Bronchial epithelial cell (primary cell): ENCODE measurements at regions not wholly inside any gene's neighbourhood (a gene's known extent, or its start where the extent isn't known, plus 50 kb on each side); places are given as distances from the start of the nearest gene placed in this dataset.

ENCODE experiments used
- DNase-seq: peaks from one replicate; pipeline ENCODE4 v3.0.0-alpha.2; 2010; ENCODE audit warnings: low read depth
- FAIRE-seq: peaks from 2 replicates; lab custom pipeline; 2011; peaks lifted over from hg19 to GRCh38; lab: Jason Lieb, UNC
- H3K27me3 ChIP-seq: 2 replicates; pipeline ENCODE4 v1.5.1; 2011; ENCODE audit warnings: low read length; ENCODE audit not compliant: control insufficient read depth, insufficient read depth
- H3K36me3 ChIP-seq: 2 replicates; pipeline ENCODE4 v1.5.1; 2011; ENCODE audit warnings: low read length; ENCODE audit not compliant: control insufficient read depth, insufficient read depth
- H3K4me3 ChIP-seq: 2 replicates; pipeline ENCODE4 v1.5.1; 2011; ENCODE audit warnings: mild to moderate bottlenecking, low read depth, low read length, control low read depth
- TF ChIP-seq, protein P1 (sequence below): IDR thresholded peaks from 2 replicates; pipeline ENCODE4 v1.5.1; 2011; ENCODE audit warnings: mild to moderate bottlenecking, moderate library complexity, low read length, control low read depth, inconsistent platforms; ENCODE audit not compliant: insufficient read depth, severe bottlenecking

DNA sequence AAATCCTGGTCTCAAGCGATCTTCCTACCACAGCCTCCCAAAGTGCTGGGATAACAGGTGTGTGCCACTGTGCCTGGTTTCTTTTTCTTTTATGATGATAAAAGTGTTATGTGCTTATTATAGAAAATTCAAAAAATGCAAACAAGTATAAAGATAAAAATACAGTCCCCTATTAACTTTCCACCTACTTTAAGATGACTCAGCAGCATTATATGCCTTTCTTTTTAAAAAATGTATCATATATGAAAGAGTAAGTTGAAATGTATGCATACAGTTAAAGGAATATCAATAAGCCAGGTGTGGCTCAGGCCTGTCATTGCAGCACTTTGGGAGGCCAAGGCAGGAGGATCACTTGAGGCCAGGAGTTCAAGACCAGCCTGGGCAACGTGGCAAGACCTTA lies 216.9 kb upstream of the GALNT17 start:
- H3K27me3 ChIP-seq, result no peaks in the 10 kb centered on the region
- H3K36me3 ChIP-seq, result no peaks in the 10 kb centered on the region
- FAIRE-seq, result no peak
- H3K4me3 ChIP-seq, result no peak overlapping the region
- TF ChIP-seq, protein P1, sequence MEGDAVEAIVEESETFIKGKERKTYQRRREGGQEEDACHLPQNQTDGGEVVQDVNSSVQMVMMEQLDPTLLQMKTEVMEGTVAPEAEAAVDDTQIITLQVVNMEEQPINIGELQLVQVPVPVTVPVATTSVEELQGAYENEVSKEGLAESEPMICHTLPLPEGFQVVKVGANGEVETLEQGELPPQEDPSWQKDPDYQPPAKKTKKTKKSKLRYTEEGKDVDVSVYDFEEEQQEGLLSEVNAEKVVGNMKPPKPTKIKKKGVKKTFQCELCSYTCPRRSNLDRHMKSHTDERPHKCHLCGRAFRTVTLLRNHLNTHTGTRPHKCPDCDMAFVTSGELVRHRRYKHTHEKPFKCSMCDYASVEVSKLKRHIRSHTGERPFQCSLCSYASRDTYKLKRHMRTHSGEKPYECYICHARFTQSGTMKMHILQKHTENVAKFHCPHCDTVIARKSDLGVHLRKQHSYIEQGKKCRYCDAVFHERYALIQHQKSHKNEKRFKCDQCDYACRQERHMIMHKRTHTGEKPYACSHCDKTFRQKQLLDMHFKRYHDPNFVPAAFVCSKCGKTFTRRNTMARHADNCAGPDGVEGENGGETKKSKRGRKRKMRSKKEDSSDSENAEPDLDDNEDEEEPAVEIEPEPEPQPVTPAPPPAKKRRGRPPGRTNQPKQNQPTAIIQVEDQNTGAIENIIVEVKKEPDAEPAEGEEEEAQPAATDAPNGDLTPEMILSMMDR, result no peak
- DNase-seq, result no peak

DNA sequence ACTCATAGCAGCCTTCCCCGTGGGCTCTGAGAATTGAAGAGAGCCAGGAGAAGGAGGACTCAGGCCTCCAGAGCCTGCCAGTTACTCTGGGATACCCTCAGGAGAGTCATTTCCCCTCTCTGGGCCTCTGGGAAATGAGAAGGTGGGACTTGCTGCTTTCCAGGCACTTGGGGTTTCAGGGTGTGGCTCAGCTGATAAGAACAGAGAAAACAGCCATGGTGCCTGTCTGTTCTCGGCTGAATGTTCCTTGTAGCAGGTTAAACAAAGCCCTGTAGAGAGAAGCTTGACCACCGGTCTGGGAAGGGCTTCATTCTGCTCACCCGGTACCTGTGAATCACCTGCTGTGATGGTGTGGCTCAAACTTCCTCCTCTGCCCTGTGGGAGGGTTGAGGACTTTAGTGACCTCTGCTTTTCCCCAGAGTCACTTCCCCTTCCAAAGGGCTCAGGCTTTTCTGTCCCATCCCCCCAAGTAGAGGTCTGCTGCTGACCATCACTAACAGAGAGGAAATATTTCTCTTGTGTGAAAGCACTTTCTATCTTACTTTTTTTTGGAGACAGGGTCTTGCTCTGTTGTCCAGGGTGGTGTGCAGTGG lies 212.4 kb upstream of the GALNT17 start:
- Histone ChIP-seq H3K36me3 (no peaks in the 10 kb centered on the region), H3K4me3 (no peak overlapping the region), H3K27me3 (no peaks in the 10 kb centered on the region)
- FAIRE-seq, result no peak
- DNase-seq, result no peak
- TF ChIP-seq, protein P1, result no peak

DNA sequence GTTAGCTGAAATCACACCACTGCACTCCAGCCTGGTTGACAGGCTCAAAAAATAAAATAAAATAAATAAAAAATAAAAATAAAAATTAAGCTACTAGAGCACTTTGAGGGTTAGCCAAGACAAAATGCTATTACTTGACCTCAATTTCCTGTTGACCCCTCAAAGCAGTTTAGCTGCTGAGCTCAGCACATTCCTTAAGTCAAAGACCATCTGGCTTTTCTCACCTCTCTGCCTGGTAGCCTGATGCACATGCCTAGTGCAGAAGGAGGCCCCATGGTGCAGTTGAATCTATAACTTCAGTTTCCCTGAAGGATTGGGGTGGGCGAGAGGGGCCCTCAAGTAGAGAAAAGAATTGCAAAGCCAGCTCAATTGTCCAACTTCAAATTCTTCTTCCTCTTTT lies 211.1 kb upstream of the GALNT17 start:
- TF ChIP-seq, protein P1, result no peak
- FAIRE-seq, result no peak
- no peaks in the 10 kb centered on the region for H3K27me3 ChIP-seq
- no peak for DNase-seq
- no peak overlapping the region for H3K4me3 ChIP-seq
- no peaks in the 10 kb centered on the region for H3K36me3 ChIP-seq

DNA sequence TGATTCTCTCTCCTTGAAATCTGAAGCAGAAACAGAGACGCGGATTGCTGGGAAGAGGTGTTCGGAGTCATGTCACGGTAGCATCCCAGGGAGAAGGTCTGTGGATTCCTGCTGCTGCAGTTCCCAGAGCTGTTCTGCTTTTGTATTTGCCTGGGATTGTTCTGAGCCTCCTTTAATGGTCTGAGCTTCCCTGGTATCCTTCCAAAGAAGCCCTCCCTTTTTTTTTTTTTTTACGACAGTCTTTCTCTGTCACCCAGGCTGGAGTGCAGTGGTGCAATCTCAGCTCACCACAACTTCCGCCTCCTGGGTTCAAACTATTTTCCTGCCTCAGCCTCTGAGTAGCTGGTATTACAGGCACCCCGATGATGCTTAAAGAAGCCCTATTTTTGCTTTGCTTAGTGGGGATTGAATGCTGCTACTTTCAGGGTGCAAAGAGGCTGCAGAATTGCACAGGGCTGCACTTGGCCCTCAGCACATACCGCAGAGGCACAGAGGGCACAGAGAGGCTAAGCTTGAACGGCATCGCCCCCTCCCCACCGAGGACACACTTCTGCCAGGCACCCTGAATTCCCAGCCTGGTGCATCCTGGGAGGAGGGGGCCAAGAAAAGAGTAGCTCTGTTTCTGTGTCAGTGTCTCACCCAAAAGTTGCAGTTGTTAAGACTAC lies 208.6 kb upstream of the GALNT17 start:
- DNase-seq (no peak), FAIRE-seq (no peak)
- no peaks in the 10 kb centered on the region for H3K27me3 ChIP-seq
- no peak overlapping the region for H3K4me3 ChIP-seq
- H3K36me3 ChIP-seq, result no peaks in the 10 kb centered on the region
- TF ChIP-seq, protein P1, result no peak

DNA sequence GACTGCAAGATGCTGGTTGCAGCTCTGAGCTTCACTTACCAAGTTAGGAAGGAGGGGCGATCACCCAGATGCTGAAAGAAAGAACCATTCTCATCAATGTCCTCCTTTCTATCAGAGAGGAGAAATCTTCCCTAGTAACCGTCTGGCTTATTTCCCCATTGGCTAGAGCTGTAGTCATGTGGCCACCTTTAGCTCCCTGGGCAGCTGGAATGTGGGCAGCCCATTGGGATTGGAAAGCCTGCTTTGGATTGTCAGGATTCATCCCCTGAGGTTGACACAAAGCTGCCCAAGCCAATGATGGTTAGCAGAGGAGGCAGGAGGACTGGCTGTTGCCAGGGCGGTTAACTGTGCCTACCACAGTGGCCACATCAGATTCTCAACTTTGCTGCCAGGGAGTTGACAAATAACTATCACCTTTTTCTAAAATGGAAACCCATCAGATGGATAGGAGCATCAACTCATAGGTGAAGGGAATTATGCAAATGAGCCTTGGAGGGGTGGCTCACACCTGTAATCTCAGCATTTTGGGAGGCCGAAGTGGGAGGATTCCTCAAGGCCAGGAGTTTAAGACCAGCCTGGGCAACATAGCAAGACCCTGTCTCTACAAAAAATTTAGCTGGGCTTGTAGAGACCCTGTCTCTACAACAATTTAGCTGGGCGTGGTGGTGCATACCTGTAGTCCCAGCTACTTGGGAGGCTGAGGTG lies 206.4 kb upstream of the GALNT17 start:
- DNase-seq (no peak), FAIRE-seq (no peak)
- H3K27me3 ChIP-seq, result no peaks in the 10 kb centered on the region
- TF ChIP-seq, protein P1, result no peak
- H3K4me3 ChIP-seq, result no peak overlapping the region
- no peaks in the 10 kb centered on the region for H3K36me3 ChIP-seq
